PC-9 (cell line): ENCODE measurements at regions not wholly inside any gene's neighbourhood (a gene's known extent, or its start where the extent isn't known, plus 50 kb on each side); places are given as distances from the start of the nearest gene placed in this dataset.

Experiments
- EZH2 ChIP-seq: fragments of 200-600 bp; sonication (generic); IDR thresholded peaks from 2 replicates; pipeline ENCODE4 v1.8.0; 2017; ENCODE audit warnings: antibody characterized with exemption, low read depth
- TF ChIP-seq, protein P1 (sequence below): fragments of 200-600 bp; sonication (generic); conservative IDR thresholded peaks from 2 replicates; pipeline ENCODE4 v1.6.1; 2017; ENCODE audit warnings: mixed run types, antibody characterized with exemption, mild to moderate bottlenecking, moderate library complexity

DNA sequence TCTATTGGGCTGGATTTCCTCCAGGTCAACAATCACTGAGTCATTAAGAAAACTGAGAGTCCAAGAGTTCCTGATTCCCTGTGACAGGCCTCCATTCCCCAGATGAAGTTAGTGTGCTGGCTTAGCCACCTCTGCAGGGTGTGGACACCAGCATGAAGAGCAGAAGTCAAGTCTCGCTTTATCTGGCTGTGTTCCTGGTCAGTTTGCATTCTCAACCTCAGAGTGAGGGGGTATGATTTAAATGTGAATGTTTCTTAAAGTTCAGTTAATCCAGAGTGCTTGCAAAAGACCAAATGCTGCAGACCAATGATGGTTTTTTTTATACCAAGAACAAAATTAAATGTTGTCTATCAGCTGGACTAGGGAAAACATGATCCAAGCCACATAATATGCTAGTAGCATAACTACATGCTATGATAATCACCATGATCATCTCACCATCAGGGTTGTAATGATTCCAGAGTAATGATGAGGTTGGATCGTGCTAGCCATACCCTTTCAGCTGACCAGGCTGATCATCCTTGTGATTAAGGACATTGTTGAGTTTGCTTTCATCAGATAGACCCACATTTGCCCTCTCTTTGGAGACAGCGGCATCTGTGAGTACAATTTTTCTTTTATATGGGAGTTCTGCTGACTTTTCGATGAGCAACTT, 145.8 kb upstream of the ARHGAP20 start:
- TF ChIP-seq, protein P1, sequence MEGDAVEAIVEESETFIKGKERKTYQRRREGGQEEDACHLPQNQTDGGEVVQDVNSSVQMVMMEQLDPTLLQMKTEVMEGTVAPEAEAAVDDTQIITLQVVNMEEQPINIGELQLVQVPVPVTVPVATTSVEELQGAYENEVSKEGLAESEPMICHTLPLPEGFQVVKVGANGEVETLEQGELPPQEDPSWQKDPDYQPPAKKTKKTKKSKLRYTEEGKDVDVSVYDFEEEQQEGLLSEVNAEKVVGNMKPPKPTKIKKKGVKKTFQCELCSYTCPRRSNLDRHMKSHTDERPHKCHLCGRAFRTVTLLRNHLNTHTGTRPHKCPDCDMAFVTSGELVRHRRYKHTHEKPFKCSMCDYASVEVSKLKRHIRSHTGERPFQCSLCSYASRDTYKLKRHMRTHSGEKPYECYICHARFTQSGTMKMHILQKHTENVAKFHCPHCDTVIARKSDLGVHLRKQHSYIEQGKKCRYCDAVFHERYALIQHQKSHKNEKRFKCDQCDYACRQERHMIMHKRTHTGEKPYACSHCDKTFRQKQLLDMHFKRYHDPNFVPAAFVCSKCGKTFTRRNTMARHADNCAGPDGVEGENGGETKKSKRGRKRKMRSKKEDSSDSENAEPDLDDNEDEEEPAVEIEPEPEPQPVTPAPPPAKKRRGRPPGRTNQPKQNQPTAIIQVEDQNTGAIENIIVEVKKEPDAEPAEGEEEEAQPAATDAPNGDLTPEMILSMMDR: no peak
- TF ChIP-seq EZH2: no peak
